ENCODE measurements at regions not wholly inside any gene's neighbourhood (a gene's known extent, or its start where the extent isn't known, plus 50 kb on each side); places are given as distances from the start of the nearest gene placed in this dataset.
"Not testable (repeated sequence)": the region's sequence is repeated elsewhere in the genome, so short reads cannot be mapped to it uniquely, and the experiment has no call there.

- Histone ChIP-seq H3K9me2 (ENCODE audit: insufficient read depth, low read length) (no peaks in the 10 kb centered on the region), H3K4me2 (ENCODE audit: low read length) (no peak overlapping the region), H3K36me3 (ENCODE audit: insufficient read depth, low read length) (no peaks in the 10 kb centered on the region), H3F3A (ENCODE audit: insufficient read depth, low read length, poor library complexity, severe bottlenecking) (no peaks in the 10 kb centered on the region), H4K20me1 (ENCODE audit: insufficient read depth) (no peaks in the 10 kb centered on the region), H3K9ac (ENCODE audit: low read length) (no peak overlapping the region), H3K79me2 (replicated peaks; ENCODE audit: insufficient read depth, low read length) (no peaks in the 10 kb centered on the region), H3K9me3 (ENCODE audit: low read length) (no peaks in the 10 kb centered on the region), H3K27me3 (ENCODE audit: insufficient read depth, low read depth, low read length) (no peaks in the 10 kb centered on the region), H3K27ac (ENCODE audit: low read length) (no peak overlapping the region), H2AFZ (ENCODE audit: low read depth, low read length) (no peak overlapping the region), H3K4me3 (ENCODE audit: low read length) (no peak overlapping the region)
- TF ChIP-seq SMC3 (conservative IDR thresholded peaks at IDR 0.05; ENCODE audit: poor library complexity) (no peak), MXI1 (conservative IDR thresholded peaks at IDR 0.05; ENCODE audit: poor library complexity, severe bottlenecking) (no peak), EP300 (conservative IDR thresholded peaks at IDR 0.05; ENCODE audit: poor library complexity, severe bottlenecking) (no peak), RAD21 (conservative IDR thresholded peaks at IDR 0.05) (no peak), EZH2 (IDR thresholded peaks at IDR 0.05; ENCODE audit: borderline replicate concordance, insufficient read depth, low read length, poor library complexity, severe bottlenecking) (no peak)
Observed at GRCh38 chr1:234763910-234764309, 153.9 kb upstream of the IRF2BP2 start.

DNA sequence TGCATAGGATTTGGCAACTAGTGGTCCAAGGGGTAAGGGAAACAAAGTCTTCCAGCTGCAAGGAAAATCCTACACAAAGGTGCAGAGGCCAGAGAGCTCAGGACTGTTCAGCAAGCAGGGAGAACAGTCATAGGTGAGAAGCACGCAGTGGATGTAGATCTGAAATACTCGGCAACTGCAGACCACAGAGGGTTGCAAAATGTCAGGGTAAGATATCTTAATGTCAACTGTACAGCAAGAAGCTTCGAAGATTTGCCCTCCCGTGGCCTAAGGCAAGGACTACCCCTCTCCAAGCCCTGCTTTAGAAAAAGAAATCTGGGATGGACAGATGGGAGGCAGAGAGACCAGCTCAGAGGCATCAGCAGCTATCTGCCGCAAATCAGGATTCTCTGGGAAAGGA, 153.4 kb upstream of the IRF2BP2 start:
- Histone ChIP-seq H3K9ac (ENCODE audit: low read length) (no peak overlapping the region), H3K79me2 (replicated peaks; ENCODE audit: insufficient read depth, low read length) (no peaks in the 10 kb centered on the region), H3K4me2 (ENCODE audit: low read length) (no peak overlapping the region), H3K27ac (ENCODE audit: low read length) (no peak overlapping the region), H3K27me3 (ENCODE audit: insufficient read depth, low read depth, low read length) (no peaks in the 10 kb centered on the region), H4K20me1 (ENCODE audit: insufficient read depth) (no peaks in the 10 kb centered on the region), H3F3A (ENCODE audit: insufficient read depth, low read length, poor library complexity, severe bottlenecking) (no peaks in the 10 kb centered on the region), H3K9me3 (ENCODE audit: low read length) (no peaks in the 10 kb centered on the region), H2AFZ (ENCODE audit: low read depth, low read length) (no peak overlapping the region), H3K36me3 (ENCODE audit: insufficient read depth, low read length) (no peaks in the 10 kb centered on the region), H3K4me3 (ENCODE audit: low read length) (no peak overlapping the region), H3K9me2 (ENCODE audit: insufficient read depth, low read length) (no peaks in the 10 kb centered on the region)
- no peak for TF ChIP-seq EZH2 (IDR thresholded peaks at IDR 0.05; ENCODE audit: borderline replicate concordance, insufficient read depth, low read length, poor library complexity, severe bottlenecking)
- TF ChIP-seq RAD21 (conservative IDR thresholded peaks at IDR 0.05) = no peak
- TF ChIP-seq, protein P1, sequence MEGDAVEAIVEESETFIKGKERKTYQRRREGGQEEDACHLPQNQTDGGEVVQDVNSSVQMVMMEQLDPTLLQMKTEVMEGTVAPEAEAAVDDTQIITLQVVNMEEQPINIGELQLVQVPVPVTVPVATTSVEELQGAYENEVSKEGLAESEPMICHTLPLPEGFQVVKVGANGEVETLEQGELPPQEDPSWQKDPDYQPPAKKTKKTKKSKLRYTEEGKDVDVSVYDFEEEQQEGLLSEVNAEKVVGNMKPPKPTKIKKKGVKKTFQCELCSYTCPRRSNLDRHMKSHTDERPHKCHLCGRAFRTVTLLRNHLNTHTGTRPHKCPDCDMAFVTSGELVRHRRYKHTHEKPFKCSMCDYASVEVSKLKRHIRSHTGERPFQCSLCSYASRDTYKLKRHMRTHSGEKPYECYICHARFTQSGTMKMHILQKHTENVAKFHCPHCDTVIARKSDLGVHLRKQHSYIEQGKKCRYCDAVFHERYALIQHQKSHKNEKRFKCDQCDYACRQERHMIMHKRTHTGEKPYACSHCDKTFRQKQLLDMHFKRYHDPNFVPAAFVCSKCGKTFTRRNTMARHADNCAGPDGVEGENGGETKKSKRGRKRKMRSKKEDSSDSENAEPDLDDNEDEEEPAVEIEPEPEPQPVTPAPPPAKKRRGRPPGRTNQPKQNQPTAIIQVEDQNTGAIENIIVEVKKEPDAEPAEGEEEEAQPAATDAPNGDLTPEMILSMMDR (IDR thresholded peaks at IDR 0.05; ENCODE audit: poor library complexity, severe bottlenecking) = no peak
- no peak for TF ChIP-seq TAF1 (IDR thresholded peaks at IDR 0.05; ENCODE audit: low read depth)
- TF ChIP-seq REST (IDR thresholded peaks at IDR 0.05; ENCODE audit: borderline replicate concordance) = no peak
- TF ChIP-seq MXI1 (conservative IDR thresholded peaks at IDR 0.05; ENCODE audit: poor library complexity, severe bottlenecking) = no peak
- no peak for TF ChIP-seq POLR2AphosphoS5 (IDR thresholded peaks at IDR 0.05)
- no peak for TF ChIP-seq SMC3 (conservative IDR thresholded peaks at IDR 0.05; ENCODE audit: poor library complexity)
- no peak for TF ChIP-seq EP300 (conservative IDR thresholded peaks at IDR 0.05; ENCODE audit: poor library complexity, severe bottlenecking)

GRCh38 chr1:234762127-234762526, 152.1 kb upstream of the IRF2BP2 start:
- H3F3A ChIP-seq (ENCODE audit: insufficient read depth, low read length, poor library complexity, severe bottlenecking); H3K9me2 ChIP-seq (ENCODE audit: insufficient read depth, low read length); H4K20me1 ChIP-seq (ENCODE audit: insufficient read depth); H3K4me3 ChIP-seq (ENCODE audit: low read length); H3K27ac ChIP-seq (ENCODE audit: low read length); H3K4me2 ChIP-seq (ENCODE audit: low read length); H3K36me3 ChIP-seq (ENCODE audit: insufficient read depth, low read length); H3K9ac ChIP-seq (ENCODE audit: low read length); H2AFZ ChIP-seq (ENCODE audit: low read depth, low read length); H3K9me3 ChIP-seq (ENCODE audit: low read length); H3K27me3 ChIP-seq (ENCODE audit: insufficient read depth, low read depth, low read length); H3K79me2 ChIP-seq (replicated peaks; ENCODE audit: insufficient read depth, low read length): not testable (repeated sequence)

Measured in neural cell (in vitro differentiated cells).